Inflammatory macrophage treated with lipopolysaccharide for 1 hour (primary cell): ENCODE measurements at regions not wholly inside any gene's neighbourhood (a gene's known extent, or its start where the extent isn't known, plus 50 kb on each side); places are given as distances from the start of the nearest gene placed in this dataset.
"Not testable (repeated sequence)": the region's sequence is repeated elsewhere in the genome, so short reads cannot be mapped to it uniquely, and the experiment has no call there.

Experiments
- DNase-seq, 2 donors: peaks; one replicate each; pipeline ENCODE4 v3.0.0-alpha.2; 2020 to 2022

DNA sequence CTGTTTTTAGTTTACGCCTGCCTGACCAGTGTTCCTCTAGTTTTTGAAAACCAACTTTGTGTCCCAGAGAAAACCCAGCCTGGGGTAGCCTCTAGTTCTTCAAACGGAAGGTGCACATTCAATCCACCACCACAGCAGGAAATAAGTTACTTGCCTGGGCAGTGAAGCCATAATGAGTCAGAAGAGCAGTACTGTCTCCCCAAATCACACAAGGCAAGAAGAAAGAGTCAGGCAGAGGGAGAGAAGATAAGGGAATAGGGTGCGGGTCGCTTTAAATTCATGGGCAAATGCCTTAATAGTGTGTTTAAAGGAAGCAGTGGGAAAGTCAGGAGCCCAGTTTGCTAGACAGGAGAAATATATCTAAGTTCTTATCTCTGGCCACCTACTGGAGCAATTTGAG lies 333.8 kb upstream of the GRIA3 start:
- no peak for DNase-seq

DNA sequence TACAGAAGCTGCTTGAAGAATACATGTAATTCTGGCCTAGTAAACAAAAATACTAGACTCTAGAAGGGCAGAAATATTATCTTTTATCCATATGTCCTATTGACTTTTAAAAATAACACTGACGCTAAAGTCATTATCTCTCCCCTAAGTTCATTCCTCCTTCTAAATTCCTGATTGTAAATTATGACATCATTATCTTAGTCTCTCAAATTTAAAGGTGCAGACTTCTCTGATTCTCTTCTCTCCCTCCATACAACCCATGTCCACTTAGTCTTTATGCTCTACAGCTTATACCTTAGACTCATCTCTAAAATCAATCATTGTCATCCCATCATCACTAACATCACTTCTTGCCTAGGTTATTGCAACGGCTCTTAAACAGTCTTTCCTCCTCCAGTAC lies 327.9 kb upstream of the GRIA3 start:
- DNase-seq, result no peak

DNA sequence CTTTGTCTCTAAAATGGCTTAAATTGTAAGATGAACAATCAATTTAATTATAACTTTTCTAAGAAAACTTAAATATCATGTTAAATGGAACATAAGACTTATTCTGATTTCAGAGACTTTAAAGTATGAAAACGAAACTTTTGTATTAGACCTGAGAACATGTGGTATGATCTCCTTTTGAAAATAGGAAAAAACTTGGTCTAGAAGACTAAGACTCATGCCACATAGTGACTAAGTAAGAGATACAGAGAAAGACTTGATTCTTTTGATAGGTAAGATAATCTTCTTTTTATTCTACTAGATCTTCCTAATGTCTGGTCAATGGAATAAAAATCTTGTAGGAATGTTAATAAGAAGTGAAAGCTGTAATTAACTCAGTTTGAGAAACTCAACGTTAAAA lies 326.3 kb upstream of the GRIA3 start:
- DNase-seq, result no peak

GRCh38 chrX:122863067-122863466 lies 321.0 kb upstream of the GRIA3 start:
- no peak for DNase-seq

DNA sequence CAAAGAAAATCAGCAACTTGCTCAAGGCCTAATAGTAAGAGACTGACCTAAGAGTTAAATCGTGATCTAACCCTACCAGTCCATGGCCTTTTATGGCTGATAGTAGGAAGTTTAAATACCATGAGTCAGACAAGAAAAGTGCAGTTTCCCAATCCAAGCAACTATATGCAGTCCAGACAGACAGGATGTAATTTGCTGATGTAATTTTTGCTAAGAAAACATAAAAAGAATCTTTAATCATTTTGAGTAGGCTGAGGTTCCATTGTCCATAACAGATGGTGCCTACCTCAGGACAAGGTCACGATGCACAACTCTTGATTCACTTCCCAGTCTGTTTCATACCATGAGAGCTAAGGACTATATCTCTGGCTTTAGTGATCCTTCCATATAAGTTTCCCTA lies 317.5 kb upstream of the GRIA3 start:
- DNase-seq, result no peak

- DNase-seq, result no peak
These were observed 315.4 kb upstream of the GRIA3 start for GRCh38 chrX:122868631-122869030.

DNA sequence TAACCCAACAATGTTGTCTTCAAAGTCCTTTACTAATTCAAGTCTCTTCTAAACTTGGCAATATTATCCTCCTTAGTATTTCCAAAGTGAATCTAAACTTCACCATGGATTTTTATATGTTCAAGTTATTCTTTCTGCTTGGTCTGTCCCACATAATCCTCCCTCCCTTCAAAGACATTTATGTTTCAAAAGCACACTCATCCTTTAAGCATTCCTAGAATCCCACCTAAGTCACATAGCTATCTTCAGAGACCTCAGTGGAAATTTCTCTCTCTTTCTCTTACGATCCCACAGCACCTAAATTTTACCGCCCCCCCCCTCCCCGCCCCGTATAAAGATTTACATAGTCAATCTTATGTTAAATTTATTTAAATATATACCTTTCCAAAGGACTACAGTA lies 314.9 kb upstream of the GRIA3 start:
- no peak for DNase-seq

DNA sequence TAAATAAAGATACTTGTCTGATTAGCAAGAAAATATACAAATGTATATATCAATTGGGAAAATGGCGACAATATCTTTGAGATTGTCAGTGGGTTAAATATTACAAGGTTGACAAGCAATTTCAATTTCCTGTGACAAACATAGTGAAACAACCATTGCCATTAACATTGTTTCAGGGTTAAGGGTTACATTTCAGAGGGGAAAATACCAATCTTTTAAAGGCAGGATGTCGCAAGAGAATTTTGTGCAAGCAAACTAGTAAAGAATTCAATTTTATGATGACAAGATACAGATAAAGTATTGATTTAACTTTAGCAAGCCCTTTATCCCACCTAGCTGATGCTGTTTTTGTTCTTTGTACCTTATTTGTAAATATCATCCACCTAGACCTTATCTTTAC lies 305.8 kb upstream of the GRIA3 start:
- DNase-seq, result no peak

- DNase-seq, result no peak
These were observed 303.1 kb upstream of the GRIA3 start for GRCh38 chrX:122880952-122881351.

DNA sequence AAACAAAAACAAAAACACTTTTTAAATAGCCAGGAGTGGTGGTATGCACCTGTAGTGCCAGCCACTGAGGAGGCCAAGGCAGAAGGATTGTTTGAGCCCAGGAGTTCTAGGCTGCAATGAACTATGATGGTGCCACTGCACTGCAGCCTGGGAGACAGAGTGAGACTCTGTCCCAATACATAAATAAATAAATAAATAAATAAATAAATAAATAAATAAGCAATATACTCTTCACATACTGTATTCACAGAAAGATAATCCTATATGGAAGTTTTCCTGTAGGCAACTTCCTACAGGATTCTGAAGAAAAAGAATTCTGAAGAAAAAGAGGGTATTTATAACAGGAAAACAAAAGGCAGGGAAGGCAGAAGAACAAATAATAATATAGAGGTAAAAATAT lies 293.3 kb upstream of the GRIA3 start:
- DNase-seq, result no peak

- no peak for DNase-seq
These were observed 277.4 kb upstream of the GRIA3 start for GRCh38 chrX:122906726-122907125.

DNA sequence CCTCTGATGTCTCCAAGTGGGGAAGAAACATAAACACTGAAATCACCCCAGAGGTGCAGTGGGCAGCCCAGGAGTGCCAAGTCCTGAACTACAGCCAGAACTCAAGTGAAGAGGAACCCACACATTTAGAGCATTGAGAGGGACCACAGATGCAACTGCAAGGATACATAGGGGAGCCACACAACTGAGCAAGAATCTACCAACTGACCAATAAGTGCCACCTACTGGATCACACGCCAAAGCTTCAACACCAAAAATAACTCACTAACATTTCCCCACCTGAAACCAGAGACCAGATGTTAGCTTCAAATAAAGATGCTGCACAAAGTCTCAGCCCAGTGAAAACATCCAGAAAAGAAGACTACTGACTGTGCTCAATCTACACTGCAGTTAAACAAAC lies 276.7 kb upstream of the GRIA3 start:
- DNase-seq, result no peak

GRCh38 chrX:122910697-122911096 lies 273.4 kb upstream of the GRIA3 start:
- DNase-seq, result no peak

DNA sequence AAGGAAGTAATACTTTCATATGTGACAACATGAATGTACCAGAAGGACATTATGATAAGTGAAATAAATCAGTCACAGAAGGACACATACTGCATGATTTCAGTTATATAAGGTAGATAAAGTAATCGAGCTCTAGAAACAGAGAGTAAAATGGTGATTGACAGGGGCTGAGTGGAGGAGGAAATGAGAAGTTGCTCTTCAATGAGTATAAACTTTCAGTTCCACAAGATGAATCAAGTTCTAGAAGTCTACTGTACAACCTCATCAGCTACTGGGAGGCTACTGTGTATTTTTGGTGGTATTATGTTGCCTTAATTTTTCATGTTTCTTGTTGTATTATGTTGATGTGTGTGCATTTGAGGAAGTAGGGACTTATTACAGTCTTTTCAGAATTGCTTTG lies 270.9 kb upstream of the GRIA3 start:
- no peak for DNase-seq

DNA sequence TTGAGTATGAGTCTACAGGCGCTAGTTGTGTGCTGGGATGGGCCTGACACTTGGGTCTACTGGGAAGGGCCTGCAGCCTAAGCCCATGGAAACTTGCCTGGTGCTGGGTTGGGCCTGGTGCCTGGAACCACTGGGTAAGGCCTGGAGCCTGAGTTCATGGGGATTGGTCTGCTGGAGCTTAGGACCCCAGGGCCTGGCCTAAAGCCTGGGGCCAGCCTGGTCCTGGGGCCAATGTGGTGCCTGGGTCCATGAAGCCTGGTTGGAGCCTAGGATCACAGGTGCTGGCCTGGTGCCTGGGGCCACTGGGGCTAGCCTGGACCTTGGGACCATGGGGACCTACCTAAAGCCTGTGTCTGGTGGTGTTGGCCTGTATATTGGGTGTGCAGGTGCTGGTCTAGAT lies 270.3 kb upstream of the GRIA3 start:
- no peak for DNase-seq

DNA sequence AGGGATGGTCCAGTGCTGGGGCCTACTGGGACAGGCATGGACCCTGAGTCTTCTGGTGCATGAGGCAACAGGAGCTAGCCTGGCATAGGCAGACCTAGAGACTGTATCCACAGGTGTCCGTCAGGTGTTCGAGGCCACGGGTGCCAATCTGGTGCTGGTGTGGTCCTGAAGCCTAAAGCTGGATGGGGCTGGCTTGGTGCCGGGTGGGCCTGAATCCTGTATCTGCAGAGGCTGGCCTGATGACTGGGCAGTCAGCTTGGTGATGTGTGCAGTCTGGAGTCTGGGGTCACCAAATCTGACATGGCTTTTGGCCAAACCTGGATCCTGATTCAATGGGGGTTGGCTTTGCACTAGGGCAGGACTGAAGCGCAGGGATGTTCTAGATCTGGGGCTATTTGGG lies 269.8 kb upstream of the GRIA3 start:
- no peak for DNase-seq

- DNase-seq, result no peak
These were observed 249.9 kb upstream of the GRIA3 start for GRCh38 chrX:122934131-122934530.

DNA sequence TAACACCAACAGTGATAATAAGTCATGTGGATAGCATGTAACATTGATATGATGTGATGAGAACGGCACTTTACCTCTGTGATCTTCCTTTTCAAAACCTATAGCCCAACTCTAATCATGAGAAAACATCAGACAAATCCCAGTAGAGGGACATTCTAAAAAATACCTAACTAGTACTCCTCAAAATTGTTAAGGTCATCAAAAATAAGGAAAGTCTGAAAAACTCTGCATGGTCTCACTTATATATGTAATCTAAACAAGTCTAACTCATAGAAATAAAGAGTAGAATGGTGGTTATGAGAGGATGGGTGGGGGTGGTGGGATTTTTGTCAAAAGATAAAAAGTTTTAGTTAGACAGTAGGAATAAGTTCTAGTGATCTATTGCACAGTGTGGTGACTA lies 243.9 kb upstream of the GRIA3 start:
- DNase-seq, result no peak

DNA sequence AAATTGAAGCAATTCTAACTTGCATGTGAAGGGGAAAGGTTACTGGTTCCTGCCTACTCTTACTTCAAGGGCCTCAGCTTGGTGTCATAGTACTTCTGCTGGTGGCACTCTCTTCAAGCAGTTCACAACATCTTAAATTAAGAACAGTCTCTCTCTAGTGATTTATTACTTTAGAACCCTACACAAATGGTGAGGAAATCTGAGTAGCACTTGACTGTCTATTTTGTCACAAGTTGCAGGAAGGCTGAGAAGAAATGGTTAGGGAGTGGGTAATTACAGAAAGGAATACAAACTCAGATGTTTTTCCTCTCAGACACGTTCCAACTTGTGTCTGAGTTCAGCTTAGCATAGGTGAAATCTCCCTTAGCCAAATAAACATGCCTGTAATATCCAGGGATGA lies 242.3 kb upstream of the GRIA3 start:
- no peak for DNase-seq

DNA sequence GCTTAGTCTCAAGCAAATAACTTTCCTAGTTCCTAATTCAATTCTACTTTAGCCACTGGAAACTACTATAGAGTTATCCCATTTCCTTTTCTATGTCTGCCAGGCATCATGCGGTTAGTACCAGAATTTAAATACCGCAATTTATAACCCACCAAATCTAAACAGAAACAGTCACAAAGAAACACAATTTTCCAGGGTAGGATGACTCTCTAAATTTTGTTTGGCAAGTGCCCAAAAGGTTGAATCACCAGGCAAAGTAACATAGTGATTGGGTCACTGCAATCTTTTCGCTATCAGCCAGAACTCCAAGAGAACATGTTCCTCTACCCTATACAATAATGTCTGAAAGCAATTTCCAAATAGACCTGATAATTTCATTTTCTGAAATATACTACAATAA lies 240.2 kb upstream of the GRIA3 start:
- DNase-seq, result no peak

GRCh38 chrX:122945328-122945727 lies 238.8 kb upstream of the GRIA3 start:
- DNase-seq, result no peak

DNA sequence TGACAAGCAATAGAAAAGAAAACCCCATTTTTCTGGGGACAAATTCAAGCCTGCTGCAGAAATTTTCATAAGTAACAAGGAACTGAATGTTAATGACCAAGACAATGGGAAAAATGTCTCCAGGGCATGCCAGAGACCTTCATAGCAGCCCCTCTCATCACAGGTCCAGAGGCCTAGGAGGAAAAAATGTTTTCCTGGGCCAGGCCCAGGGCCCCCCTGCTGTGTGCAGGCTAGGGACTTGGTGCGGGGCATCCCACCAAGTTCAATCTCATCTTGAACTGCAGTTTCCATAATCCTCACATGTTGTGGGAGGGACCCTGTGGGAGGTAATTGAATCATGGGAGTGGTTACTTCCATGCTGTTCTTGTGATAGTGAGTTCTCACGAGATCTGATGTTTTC lies 211.5 kb upstream of the GRIA3 start:
- no peak for DNase-seq

GRCh38 chrX:122982521-122982920 lies 201.6 kb upstream of the GRIA3 start:
- no peak for DNase-seq

- not testable (repeated sequence) for DNase-seq
These were observed 181.2 kb upstream of the GRIA3 start for GRCh38 chrX:123002844-123003243.

DNA sequence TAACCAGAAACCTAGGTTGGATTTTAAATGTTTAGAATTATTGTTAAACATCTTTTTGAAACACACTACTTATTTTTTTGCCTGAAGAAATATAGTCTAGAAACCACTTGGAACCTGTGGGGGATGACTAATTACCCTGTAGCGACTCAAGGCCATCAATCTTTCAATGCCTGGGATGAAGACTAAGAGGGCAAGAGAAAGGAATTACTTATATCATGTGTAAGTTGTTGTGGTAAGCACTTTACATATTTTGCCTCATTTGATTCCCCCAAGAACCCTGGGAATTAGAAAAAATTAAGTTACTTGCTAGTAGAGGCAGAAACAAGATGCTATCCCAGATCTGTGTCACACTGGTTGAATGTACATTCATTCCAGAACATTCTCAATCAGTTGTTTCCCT lies 170.9 kb upstream of the GRIA3 start:
- no peak for DNase-seq

GRCh38 chrX:123036401-123036800 lies 147.7 kb upstream of the GRIA3 start:
- DNase-seq, result no peak
